ENCODE measurements at regions not wholly inside any gene's neighbourhood (a gene's known extent, or its start where the extent isn't known, plus 50 kb on each side); places are given as distances from the start of the nearest gene placed in this dataset.

DNA sequence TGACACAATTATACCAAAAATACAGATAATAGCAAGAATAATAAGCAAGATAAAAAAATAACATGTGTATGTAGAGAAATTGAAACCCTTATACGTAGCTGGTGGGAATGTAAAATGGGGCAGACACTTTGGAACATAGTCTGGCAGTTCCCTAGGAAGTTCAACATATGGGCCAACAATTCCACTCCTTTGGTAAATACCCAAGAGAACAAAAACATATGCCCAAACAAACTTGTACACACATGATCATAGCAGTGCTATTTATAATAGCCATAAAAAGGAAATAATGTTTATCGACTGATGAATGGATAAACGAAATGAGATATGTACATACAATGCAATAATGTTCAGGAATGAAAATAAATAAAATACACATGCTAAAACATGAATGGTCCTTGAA is 462.4 kb upstream of the SORCS1 start:
- no peak for TF ChIP-seq EZH2 (IDR thresholded peaks at IDR 0.05; ENCODE audit: insufficient read depth, poor library complexity, severe bottlenecking)
- no peak for TF ChIP-seq EZH2phosphoT487 (IDR thresholded peaks at IDR 0.05; ENCODE audit: insufficient read depth, low read depth)

Data from GM23248 (cell line).